Stimulated activated CD8-positive, alpha-beta memory T cell treated with anti-CD3 and anti-CD28 coated beads, Interleukin-7, amount 100 ng/mL, for 48 hours (primary cell): ENCODE measurements at regions not wholly inside any gene's neighbourhood (a gene's known extent, or its start where the extent isn't known, plus 50 kb on each side); places are given as distances from the start of the nearest gene placed in this dataset.

Experiments used
- DNase-seq, 2 donors: peaks; one replicate each; pipeline ENCODE4 v3.0.0-alpha.2; 2020; ENCODE audit warnings: low read depth in 1 of 2; ENCODE audit errors: extremely low read depth in 1 of 2

- DNase-seq = no peak
Measured at GRCh38 chr7:45235905-45236304, 78.3 kb downstream of the RAMP3 start.

DNA sequence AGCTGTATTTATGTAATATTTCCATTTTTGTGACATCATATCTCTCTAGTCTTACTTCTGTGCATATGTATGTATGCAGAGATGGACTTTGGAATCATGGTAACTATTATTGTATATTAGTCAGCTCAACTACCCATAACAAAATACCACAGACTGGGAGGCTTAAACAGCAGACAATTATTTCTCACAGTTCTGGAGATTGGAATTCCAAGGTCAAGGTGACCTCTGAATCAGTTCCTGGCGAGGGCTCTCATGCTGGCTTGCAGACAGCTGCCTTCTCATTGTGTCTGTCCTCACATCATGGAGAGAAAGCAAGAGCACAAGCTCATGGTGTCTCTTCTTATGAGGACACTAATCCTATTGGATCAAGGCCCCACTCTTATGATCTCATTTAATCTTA is 79.1 kb downstream of the RAMP3 start:
- no peak for DNase-seq

GRCh38 chr7:45237788-45238461 is 80.3 kb downstream of the RAMP3 start:
- DNase-seq = no peak

DNA sequence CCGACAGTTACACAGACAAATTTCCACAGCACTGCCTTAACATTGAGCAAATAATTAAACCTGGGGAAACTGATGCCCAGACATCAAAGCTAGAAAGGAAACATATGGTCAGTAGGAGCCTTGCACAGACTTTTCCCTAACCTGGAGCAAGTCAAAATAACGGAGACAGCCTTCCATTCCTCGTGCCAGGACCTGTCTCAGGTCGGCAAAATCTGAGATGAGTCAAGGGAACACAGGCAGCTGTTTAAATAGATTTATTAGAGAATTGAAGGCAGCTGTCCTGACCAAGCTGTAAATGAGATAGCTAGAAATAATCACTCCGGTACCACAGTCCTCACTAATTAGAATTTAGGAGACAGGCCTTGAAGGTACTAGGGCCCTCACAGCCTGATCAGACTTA is 81.2 kb downstream of the RAMP3 start:
- no peak for DNase-seq

DNA sequence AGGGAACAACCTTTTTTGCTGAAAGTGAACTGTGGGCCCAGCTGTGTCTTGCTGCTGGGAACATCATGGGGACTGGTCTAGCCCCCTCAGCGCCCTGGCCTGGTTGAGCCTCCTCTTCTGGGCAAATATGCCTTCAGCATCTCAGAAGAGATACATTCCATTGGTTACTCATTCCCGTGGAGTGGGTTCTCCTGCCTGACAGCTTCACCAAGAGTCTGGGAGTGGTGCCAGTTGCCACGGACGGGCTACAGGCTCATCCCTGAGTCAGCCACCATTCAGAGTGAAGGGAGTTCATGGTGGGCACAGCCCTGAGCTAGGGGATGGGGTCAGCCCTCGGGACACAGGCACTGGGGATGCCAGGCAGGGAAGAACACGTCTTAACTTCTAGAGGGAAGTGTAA is 81.9 kb downstream of the RAMP3 start:
- DNase-seq = no peak

GRCh38 chr7:45240273-45240771 is 82.7 kb downstream of the RAMP3 start:
- no peak for DNase-seq

DNA sequence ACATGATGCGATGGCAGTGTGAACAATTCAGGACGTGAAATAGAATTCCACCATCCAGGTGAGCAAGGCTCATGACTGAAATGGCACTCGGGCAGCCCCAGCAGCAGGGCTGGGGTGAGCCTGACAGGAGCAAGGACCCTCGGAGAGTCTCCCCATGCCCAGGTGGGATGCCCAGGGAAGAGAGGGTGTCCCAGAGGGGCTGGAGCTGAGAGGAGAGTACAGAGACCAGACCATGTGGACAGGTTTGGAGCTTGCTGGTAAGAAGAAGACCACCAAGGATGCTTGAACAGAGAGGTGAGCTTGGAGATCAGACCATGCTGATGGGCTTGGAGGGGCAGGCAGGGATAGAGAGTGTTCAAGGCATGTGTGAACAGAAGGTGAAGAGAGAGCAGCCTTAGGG is 83.3 kb downstream of the RAMP3 start:
- DNase-seq = no peak

- no peak for DNase-seq
Measured at GRCh38 chr7:45241339-45242109, 83.9 kb downstream of the RAMP3 start.

DNA sequence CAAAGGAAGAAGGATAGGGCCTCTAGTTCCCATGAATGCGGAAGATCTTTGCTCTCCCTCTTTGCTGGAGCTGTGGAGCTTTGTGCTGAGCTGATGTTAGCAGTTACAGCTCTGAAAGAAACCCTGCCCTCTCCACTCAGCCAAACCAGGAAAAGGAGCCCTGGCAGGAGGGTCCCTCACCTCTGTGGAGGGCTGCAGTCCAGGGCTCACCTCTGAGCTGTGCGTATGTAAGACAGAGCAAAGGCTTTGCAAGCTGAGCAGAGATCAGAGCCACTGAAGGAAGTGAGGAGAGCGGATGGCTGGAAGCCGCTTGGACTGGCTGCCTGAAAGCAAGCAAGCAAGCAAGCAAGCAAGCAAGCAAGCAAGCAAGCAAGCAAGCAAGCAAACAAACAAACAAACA is 84.7 kb downstream of the RAMP3 start:
- DNase-seq = no peak

DNA sequence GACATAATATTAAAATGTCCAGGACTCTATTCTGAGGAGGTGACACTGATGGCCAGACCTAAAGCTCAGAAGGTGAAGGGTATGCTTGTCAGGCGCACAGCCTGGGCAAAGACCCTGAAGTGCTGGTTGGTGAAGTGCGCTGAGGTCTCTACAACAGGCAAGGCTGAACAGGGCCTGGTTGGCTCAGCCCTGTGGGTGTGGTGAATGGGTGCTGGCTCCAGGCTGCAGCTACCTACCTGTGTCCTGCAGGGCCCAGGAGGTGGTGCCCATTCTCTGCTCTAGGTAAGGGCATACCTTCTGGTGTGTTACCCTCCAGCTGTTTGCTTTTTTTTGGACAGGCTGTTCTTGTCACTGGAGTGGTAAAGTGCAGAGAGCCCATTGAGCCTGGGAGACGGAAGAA is 85.1 kb downstream of the RAMP3 start:
- DNase-seq = no peak

DNA sequence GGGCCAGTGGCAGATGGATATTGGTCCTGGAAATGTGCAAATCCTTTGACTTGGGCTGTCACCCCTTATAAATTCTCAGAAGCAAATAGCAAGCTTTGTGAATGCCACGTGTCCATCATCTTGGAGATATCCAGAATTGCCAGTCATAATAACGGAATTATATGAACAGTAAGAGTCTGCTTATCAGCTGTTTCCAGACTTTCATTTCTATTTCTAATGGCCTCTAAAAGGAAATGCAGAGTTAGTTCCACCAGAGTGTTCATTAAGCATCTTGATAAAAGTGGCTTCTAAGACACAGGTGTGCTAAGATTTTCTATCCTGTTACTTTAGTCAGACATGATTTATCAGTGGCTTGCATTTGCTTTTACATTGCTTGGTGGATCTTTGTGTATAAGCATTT is 87.4 kb downstream of the RAMP3 start:
- no peak for DNase-seq

DNA sequence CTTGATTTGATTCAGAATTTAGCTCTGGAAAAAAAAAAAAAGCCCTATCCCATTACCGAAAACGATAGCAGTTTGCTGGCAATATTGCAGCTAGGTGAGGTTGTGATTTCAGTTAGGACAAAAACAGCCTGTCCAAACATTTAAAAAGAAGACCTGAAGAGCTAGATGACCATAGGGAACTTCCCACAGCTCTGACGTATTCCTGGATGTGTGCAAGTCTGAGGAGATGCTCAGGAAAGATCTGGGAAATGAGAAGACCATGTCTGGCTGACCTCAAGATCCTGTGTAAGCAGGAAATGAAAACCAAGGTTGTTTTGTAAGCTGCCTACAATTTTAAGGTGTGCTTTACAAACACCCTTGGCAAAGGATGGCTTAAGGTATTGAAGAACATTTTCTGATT is 88.7 kb downstream of the RAMP3 start:
- DNase-seq = no peak

DNA sequence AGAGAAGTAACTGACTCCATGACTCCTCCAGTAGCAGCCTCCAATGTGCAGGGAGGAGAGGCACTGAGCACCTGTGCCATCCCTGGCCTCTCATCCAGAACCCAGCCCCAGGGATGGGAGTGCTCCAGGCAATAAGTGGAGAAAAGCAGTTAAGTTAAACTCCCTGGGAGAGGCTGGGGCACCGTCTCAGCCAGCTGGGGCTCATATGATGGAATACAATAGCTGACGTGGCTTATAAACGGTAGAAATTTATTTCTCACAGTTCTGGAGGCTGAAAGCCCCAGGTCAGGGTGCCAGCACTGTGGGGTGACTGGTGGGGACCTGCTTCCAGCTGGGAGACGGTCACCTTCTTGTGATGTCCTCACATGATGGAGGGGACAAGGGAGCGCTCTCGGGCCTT is 94.7 kb downstream of the RAMP3 start:
- DNase-seq = no peak

- DNase-seq = no peak
Measured at GRCh38 chr7:45252857-45253256, 95.3 kb downstream of the RAMP3 start.

DNA sequence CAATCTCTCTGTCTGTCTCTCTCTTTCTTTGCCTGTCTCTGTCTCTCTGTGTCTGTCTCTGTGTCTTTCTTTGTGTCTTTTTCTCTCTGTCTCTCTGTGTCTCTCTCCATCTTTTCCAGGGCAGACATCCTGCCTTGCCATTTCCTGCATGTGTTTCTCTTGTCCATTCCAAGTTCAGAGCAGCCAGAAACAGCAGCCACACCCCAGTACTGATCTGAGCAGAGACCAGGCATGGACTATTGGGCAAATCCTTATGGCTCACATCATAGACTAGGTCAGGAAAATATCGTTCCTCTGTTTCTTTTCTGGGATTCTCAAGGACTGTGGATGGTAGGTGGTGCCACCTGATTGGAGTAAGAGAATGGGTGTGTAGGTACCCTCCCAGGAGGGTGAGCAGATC is 95.8 kb downstream of the RAMP3 start:
- no peak for DNase-seq

DNA sequence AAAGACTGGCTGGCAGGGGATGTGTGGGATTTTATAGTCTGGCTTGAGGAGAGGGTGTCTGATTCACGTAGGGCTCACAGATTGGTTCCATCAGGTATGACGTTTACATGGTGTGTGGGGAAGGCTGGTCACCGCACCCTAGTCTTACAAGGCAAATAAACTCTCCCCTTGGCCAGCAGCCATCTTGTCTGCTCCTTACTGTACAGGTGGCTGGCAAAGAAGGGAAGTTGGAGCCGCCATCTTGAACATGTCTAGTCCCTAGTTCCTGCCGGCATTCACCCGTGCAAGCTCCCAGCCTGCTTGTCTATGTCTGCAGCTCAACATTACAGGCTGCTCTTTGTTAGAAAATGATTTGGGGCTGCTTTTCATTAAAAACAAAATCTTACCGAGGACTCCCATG is 97.6 kb downstream of the RAMP3 start:
- DNase-seq = no peak

- DNase-seq = no peak
Measured at GRCh38 chr7:45256309-45256708, 98.7 kb downstream of the RAMP3 start.

DNA sequence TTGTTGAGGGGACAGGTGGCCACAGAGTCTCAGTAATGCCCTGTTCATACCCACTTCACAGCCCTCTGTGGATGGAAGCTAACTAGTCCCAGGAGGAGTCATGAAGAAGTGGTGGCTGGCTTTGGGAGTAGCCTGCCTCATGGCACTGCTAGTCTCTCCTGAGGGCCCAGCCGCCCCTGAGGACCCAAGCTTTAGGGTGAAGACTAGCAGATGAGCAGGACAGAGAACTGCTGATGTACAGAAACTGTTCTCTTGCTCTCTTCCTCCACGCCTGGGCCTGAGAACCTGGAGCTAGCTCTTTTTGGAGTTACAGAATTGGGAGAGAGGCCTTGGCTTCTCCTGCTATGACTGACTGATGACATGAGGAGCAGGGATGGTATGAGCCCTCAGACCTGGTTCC is 99.2 kb downstream of the RAMP3 start:
- no peak for DNase-seq

- DNase-seq = no peak
Measured at GRCh38 chr7:45257284-45257683, 99.7 kb downstream of the RAMP3 start.

GRCh38 chr7:45258533-45259226 is 101.1 kb downstream of the RAMP3 start:
- no peak for DNase-seq

- DNase-seq = no peak
Measured at GRCh38 chr7:45259227-45259596, 101.6 kb downstream of the RAMP3 start.
